SK-N-SH (cell line): ENCODE measurements at regions not wholly inside any gene's neighbourhood (a gene's known extent, or its start where the extent isn't known, plus 50 kb on each side); places are given as distances from the start of the nearest gene placed in this dataset.

Experiments
- POLR2AphosphoS5 ChIP-seq: IDR thresholded peaks from 2 replicates; pipeline ENCODE4 v1.6.1; 2012; ENCODE audit warnings: low read depth, low read length
- SMC3 ChIP-seq: IDR thresholded peaks from 2 replicates; pipeline ENCODE4 v1.6.1; 2012; ENCODE audit warnings: low read depth, low read length, improper control_type of control experiment
- TAF1 ChIP-seq: IDR thresholded peaks from 2 replicates; pipeline ENCODE4 v1.6.1; 2012; ENCODE audit warnings: low read depth, mild to moderate bottlenecking, low read length, moderate library complexity, borderline replicate concordance
- TF ChIP-seq, protein P1 (sequence below): IDR thresholded peaks from 2 replicates; pipeline ENCODE4 v1.4.0; 2012; ENCODE audit warnings: low read depth, borderline replicate concordance
- TF ChIP-seq, protein P2 (sequence below): fragments of 200-600 bp; sonication (generic); IDR thresholded peaks from 2 replicates; pipeline ENCODE4 v1.6.1; 2017; ENCODE audit warnings: antibody characterized with exemption, mild to moderate bottlenecking, moderate library complexity
- TF ChIP-seq, protein P3 (sequence below): IDR thresholded peaks from 2 replicates; pipeline ENCODE4 v1.4.0; 2012; ENCODE audit warnings: low read depth
- TF ChIP-seq, protein P4 (sequence below): IDR thresholded peaks from 2 replicates; pipeline ENCODE4 v1.4.0; 2012; ENCODE audit warnings: low read depth, borderline replicate concordance

DNA sequence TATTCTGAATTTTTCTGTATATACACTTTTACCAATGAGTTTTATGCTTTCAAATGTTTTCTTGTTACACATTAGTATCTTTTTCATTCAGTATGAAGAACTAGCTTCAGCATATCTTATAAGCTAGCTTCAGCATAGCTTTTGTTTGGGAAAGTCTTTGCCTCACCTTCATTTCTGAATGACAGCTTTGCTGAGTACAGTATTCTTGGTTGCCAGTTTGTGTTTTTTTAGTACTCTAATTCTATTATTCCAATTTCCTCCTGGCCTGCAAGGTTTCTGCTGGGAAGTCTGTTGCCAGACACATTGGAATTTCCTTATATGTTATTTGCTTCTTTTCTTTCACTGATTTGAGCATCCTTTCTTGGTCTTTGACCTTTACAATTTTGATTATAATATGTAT lies 278.8 kb downstream of the SPATA18 start:
- no peak for TF ChIP-seq TAF1
- no peak for TF ChIP-seq POLR2AphosphoS5
- TF ChIP-seq, protein P1, sequence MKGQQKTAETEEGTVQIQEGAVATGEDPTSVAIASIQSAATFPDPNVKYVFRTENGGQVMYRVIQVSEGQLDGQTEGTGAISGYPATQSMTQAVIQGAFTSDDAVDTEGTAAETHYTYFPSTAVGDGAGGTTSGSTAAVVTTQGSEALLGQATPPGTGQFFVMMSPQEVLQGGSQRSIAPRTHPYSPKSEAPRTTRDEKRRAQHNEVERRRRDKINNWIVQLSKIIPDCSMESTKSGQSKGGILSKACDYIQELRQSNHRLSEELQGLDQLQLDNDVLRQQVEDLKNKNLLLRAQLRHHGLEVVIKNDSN, result no peak
- TF ChIP-seq, protein P2, sequence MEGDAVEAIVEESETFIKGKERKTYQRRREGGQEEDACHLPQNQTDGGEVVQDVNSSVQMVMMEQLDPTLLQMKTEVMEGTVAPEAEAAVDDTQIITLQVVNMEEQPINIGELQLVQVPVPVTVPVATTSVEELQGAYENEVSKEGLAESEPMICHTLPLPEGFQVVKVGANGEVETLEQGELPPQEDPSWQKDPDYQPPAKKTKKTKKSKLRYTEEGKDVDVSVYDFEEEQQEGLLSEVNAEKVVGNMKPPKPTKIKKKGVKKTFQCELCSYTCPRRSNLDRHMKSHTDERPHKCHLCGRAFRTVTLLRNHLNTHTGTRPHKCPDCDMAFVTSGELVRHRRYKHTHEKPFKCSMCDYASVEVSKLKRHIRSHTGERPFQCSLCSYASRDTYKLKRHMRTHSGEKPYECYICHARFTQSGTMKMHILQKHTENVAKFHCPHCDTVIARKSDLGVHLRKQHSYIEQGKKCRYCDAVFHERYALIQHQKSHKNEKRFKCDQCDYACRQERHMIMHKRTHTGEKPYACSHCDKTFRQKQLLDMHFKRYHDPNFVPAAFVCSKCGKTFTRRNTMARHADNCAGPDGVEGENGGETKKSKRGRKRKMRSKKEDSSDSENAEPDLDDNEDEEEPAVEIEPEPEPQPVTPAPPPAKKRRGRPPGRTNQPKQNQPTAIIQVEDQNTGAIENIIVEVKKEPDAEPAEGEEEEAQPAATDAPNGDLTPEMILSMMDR, result no peak
- TF ChIP-seq, protein P3, sequence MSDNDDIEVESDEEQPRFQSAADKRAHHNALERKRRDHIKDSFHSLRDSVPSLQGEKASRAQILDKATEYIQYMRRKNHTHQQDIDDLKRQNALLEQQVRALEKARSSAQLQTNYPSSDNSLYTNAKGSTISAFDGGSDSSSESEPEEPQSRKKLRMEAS, result no peak
- TF ChIP-seq, protein P4, sequence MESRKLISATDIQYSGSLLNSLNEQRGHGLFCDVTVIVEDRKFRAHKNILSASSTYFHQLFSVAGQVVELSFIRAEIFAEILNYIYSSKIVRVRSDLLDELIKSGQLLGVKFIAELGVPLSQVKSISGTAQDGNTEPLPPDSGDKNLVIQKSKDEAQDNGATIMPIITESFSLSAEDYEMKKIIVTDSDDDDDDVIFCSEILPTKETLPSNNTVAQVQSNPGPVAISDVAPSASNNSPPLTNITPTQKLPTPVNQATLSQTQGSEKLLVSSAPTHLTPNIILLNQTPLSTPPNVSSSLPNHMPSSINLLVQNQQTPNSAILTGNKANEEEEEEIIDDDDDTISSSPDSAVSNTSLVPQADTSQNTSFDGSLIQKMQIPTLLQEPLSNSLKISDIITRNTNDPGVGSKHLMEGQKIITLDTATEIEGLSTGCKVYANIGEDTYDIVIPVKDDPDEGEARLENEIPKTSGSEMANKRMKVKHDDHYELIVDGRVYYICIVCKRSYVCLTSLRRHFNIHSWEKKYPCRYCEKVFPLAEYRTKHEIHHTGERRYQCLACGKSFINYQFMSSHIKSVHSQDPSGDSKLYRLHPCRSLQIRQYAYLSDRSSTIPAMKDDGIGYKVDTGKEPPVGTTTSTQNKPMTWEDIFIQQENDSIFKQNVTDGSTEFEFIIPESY, result no peak
- TF ChIP-seq SMC3, result no peak
